ENCODE measurements at regions not wholly inside any gene's neighbourhood (a gene's known extent, or its start where the extent isn't known, plus 50 kb on each side); places are given as distances from the start of the nearest gene placed in this dataset.

- Histone ChIP-seq H3K4me3 (no peak overlapping the region), H3K36me3 (no peaks in the 10 kb centered on the region), H3K27ac (no peak overlapping the region), H3K27me3 (no peaks in the 10 kb centered on the region), H3K4me1 (no peaks in the 10 kb centered on the region), H3K9me3 (no peaks in the 10 kb centered on the region)
- peak; percentile 72 to 90 (median 81) for TF ChIP-seq CTCF (IDR thresholded peaks at IDR 0.05)
- TF ChIP-seq POLR2A (IDR thresholded peaks at IDR 0.05) = no peak
- 13% methylated on average over 8 of the region's 8 CpGs for WGBS (ENCODE audit: insufficient coverage, low coverage, low lambda C conversion rate, missing lambda C conversion rate)
- intact Hi-C loops (cut with DNase I) = no loop called here
- ATAC-seq (peak; percentile 89 to 98 (median 96)), DNase-seq (peak; percentile 91 to 92 (median 92))
These were observed 59.4 kb upstream of the ASB17 start for GRCh38 chr1:75991497-75992114.

- ATAC-seq = no peak
- Histone ChIP-seq H3K4me1 (no peaks in the 10 kb centered on the region), H3K36me3 (no peaks in the 10 kb centered on the region), H3K9me3 (no peaks in the 10 kb centered on the region), H3K4me3 (no peak overlapping the region), H3K27ac (no peak overlapping the region), H3K27me3 (no peaks in the 10 kb centered on the region)
- intact Hi-C loops (cut with DNase I) = no loop called here
- WGBS (ENCODE audit: insufficient coverage, low coverage, low lambda C conversion rate, missing lambda C conversion rate) = 70% methylated on average over 3 of the region's 3 CpGs
- TF ChIP-seq POLR2A (IDR thresholded peaks at IDR 0.05) (no peak), CTCF (IDR thresholded peaks at IDR 0.05) (no peak)
- DNase-seq = no peak
These were observed 60.1 kb upstream of the ASB17 start for GRCh38 chr1:75992312-75992711.

- ATAC-seq (no peak), DNase-seq (no peak)
- no peaks in the 10 kb centered on the region for H3K4me1 ChIP-seq
- H3K4me3 ChIP-seq = no peak overlapping the region
- no peaks in the 10 kb centered on the region for H3K27me3 ChIP-seq
- no peaks in the 10 kb centered on the region for H3K36me3 ChIP-seq
- no peaks in the 10 kb centered on the region for H3K9me3 ChIP-seq
- TF ChIP-seq POLR2A (IDR thresholded peaks at IDR 0.05) (no peak), CTCF (IDR thresholded peaks at IDR 0.05) (no peak)
- intact Hi-C loops (cut with DNase I) = no loop called here
- H3K27ac ChIP-seq = no peak overlapping the region
These were observed 61.5 kb upstream of the ASB17 start for GRCh38 chr1:75993661-75994060.

GRCh38 chr1:75996196-75996595 is 64.0 kb upstream of the ASB17 start:
- no peak overlapping the region for H3K4me3 ChIP-seq

More at GRCh38 chr1:75996196-75996595, 64.0 kb upstream of the ASB17 start:
- TF ChIP-seq POLR2A (IDR thresholded peaks at IDR 0.05) (no peak), CTCF (IDR thresholded peaks at IDR 0.05) (no peak)
- H3K36me3 ChIP-seq = no peaks in the 10 kb centered on the region
- H3K4me1 ChIP-seq = no peaks in the 10 kb centered on the region
- 44% methylated on average over 1 of the region's 1 CpG for WGBS (ENCODE audit: insufficient coverage, low coverage, low lambda C conversion rate, missing lambda C conversion rate)
- intact Hi-C loops (cut with DNase I) = no loop called here
- H3K27me3 ChIP-seq = no peaks in the 10 kb centered on the region
- ATAC-seq (no peak), DNase-seq (no peak)
- H3K27ac ChIP-seq = no peak overlapping the region
- H3K9me3 ChIP-seq = no peaks in the 10 kb centered on the region

All from right lobe of liver (tissue), 6 donors.